ENCODE measurements at regions not wholly inside any gene's neighbourhood (a gene's known extent, or its start where the extent isn't known, plus 50 kb on each side); places are given as distances from the start of the nearest gene placed in this dataset.

- Histone ChIP-seq H4K20me1 (ENCODE audit: insufficient read depth) (no peaks in the 10 kb centered on the region), H3K36me3 (ENCODE audit: insufficient read depth, low read length) (no peaks in the 10 kb centered on the region), H3K9ac (ENCODE audit: low read length) (no peak overlapping the region), H3K79me2 (replicated peaks; ENCODE audit: insufficient read depth, low read length) (no peaks in the 10 kb centered on the region), H3K9me2 (ENCODE audit: insufficient read depth, low read length) (no peaks in the 10 kb centered on the region), H3K4me3 (ENCODE audit: low read length) (no peak overlapping the region), H3K27ac (ENCODE audit: low read length) (no peak overlapping the region), H2AFZ (ENCODE audit: low read depth, low read length) (no peak overlapping the region), H3K9me3 (ENCODE audit: low read length) (no peaks in the 10 kb centered on the region), H3F3A (ENCODE audit: insufficient read depth, low read length, poor library complexity, severe bottlenecking) (no peaks in the 10 kb centered on the region), H3K4me2 (ENCODE audit: low read length) (no peak overlapping the region), H3K27me3 (ENCODE audit: insufficient read depth, low read depth, low read length) (no peaks in the 10 kb centered on the region)
- TF ChIP-seq EP300 (conservative IDR thresholded peaks at IDR 0.05; ENCODE audit: poor library complexity, severe bottlenecking): no peak
- no peak for TF ChIP-seq EZH2 (IDR thresholded peaks at IDR 0.05; ENCODE audit: borderline replicate concordance, insufficient read depth, low read length, poor library complexity, severe bottlenecking)
- no peak for TF ChIP-seq POLR2AphosphoS5 (IDR thresholded peaks at IDR 0.05)
- no peak for TF ChIP-seq SMC3 (conservative IDR thresholded peaks at IDR 0.05; ENCODE audit: poor library complexity)
- TF ChIP-seq TAF1 (IDR thresholded peaks at IDR 0.05; ENCODE audit: low read depth): no peak
- TF ChIP-seq MXI1 (conservative IDR thresholded peaks at IDR 0.05; ENCODE audit: poor library complexity, severe bottlenecking): no peak
- no peak for TF ChIP-seq RAD21 (conservative IDR thresholded peaks at IDR 0.05)
- TF ChIP-seq REST (IDR thresholded peaks at IDR 0.05; ENCODE audit: borderline replicate concordance): no peak
- TF ChIP-seq CTCF (IDR thresholded peaks at IDR 0.05; ENCODE audit: poor library complexity, severe bottlenecking): no peak
These were observed 403.8 kb upstream of the PRR20A start for GRCh38 chr13:56736966-56737365.

- H2AFZ ChIP-seq (ENCODE audit: low read depth, low read length): no peak overlapping the region
- H3K9ac ChIP-seq (ENCODE audit: low read length): no peak overlapping the region
- TF ChIP-seq CTCF (IDR thresholded peaks at IDR 0.05; ENCODE audit: poor library complexity, severe bottlenecking) (no peak), MXI1 (conservative IDR thresholded peaks at IDR 0.05; ENCODE audit: poor library complexity, severe bottlenecking) (no peak), EP300 (conservative IDR thresholded peaks at IDR 0.05; ENCODE audit: poor library complexity, severe bottlenecking) (no peak), SMC3 (conservative IDR thresholded peaks at IDR 0.05; ENCODE audit: poor library complexity) (no peak), EZH2 (IDR thresholded peaks at IDR 0.05; ENCODE audit: borderline replicate concordance, insufficient read depth, low read length, poor library complexity, severe bottlenecking) (no peak), POLR2AphosphoS5 (IDR thresholded peaks at IDR 0.05) (no peak), REST (IDR thresholded peaks at IDR 0.05; ENCODE audit: borderline replicate concordance) (no peak), RAD21 (conservative IDR thresholded peaks at IDR 0.05) (no peak), TAF1 (IDR thresholded peaks at IDR 0.05; ENCODE audit: low read depth) (no peak)
- H3K4me2 ChIP-seq (ENCODE audit: low read length): no peak overlapping the region
- H3K36me3 ChIP-seq (ENCODE audit: insufficient read depth, low read length): no peaks in the 10 kb centered on the region
- no peak overlapping the region for H3K4me3 ChIP-seq (ENCODE audit: low read length)
- H3K9me2 ChIP-seq (ENCODE audit: insufficient read depth, low read length): no peaks in the 10 kb centered on the region
- H3K27me3 ChIP-seq (ENCODE audit: insufficient read depth, low read depth, low read length): no peaks in the 10 kb centered on the region
- H3K27ac ChIP-seq (ENCODE audit: low read length): no peak overlapping the region
- H4K20me1 ChIP-seq (ENCODE audit: insufficient read depth): no peaks in the 10 kb centered on the region
- no peaks in the 10 kb centered on the region for H3K9me3 ChIP-seq (ENCODE audit: low read length)
- no peaks in the 10 kb centered on the region for H3F3A ChIP-seq (ENCODE audit: insufficient read depth, low read length, poor library complexity, severe bottlenecking)
- no peaks in the 10 kb centered on the region for H3K79me2 ChIP-seq (replicated peaks; ENCODE audit: insufficient read depth, low read length)
These were observed 388.1 kb upstream of the PRR20A start for GRCh38 chr13:56752636-56753035.
